GM23248 (cell line): ENCODE measurements at regions not wholly inside any gene's neighbourhood (a gene's known extent, or its start where the extent isn't known, plus 50 kb on each side); places are given as distances from the start of the nearest gene placed in this dataset.

Source experiments
- EZH2 ChIP-seq: fragments of 200-600 bp; sonication (generic); IDR thresholded peaks from 2 replicates; pipeline ENCODE4 v1.6.1; 2018; ENCODE audit warnings: antibody characterized with exemption, mild to moderate bottlenecking; ENCODE audit not compliant: insufficient read depth, poor library complexity, severe bottlenecking
- EZH2phosphoT487 ChIP-seq: fragments of 200-600 bp; sonication (generic); IDR thresholded peaks from 2 replicates; pipeline ENCODE4 v1.6.1; 2018; ENCODE audit warnings: antibody characterized with exemption, moderate library complexity, mild to moderate bottlenecking, low read depth; ENCODE audit not compliant: insufficient read depth

- TF ChIP-seq EZH2 (no peak), EZH2phosphoT487 (no peak)
Measured at GRCh38 chr17:54124456-54124855, 301.7 kb downstream of the KIF2B start.
